Panc1 (cell line): ENCODE measurements at regions not wholly inside any gene's neighbourhood (a gene's known extent, or its start where the extent isn't known, plus 50 kb on each side); places are given as distances from the start of the nearest gene placed in this dataset.

Experiments
- ATAC-seq: fragments of 200-7000 bp; cut with Tn5 transposase; 2 replicates; pipeline ENCODE4 v1.9.1; 2020; ENCODE audit warnings: mild to moderate bottlenecking, moderate library complexity
- BruUV-seq: library from RNA; stranded (reverse); fragments of 400-500 nt; replicated peaks from 2 replicates; lab custom pipeline; 2021; lab: Mats Ljungman, UMichigan
- CTCF ChIA-PET: fragments of 300-600 bp; sonication (Branson Sonifier 250); formaldehyde crosslinking; loops from one replicate; lab custom pipeline; 2022; ENCODE audit warnings: antibody characterized with exemption; lab: Charles Lee
- POLR2A ChIA-PET: fragments of 300-600 bp; sonication (Branson Sonifier 250); formaldehyde crosslinking; loops from one replicate; lab custom pipeline; 2022; ENCODE audit warnings: antibody characterized with exemption; lab: Charles Lee
- DNase-seq: peaks from one replicate; pipeline ENCODE4 v3.0.0-alpha.2; 2010; ENCODE audit warnings: low read depth, low spot score
- H3K27ac ChIP-seq: 2 replicates; pipeline ENCODE4 v1.5.1; 2011; ENCODE audit warnings: mild to moderate bottlenecking, low read length, inconsistent platforms
- H3K27me3 ChIP-seq: fragments of 200-500 bp; sonication (Bioruptor generic); 2 replicates; pipeline ENCODE4 v1.6.0; 2014; ENCODE audit warnings: low read length, inconsistent platforms; ENCODE audit not compliant: control insufficient read depth, insufficient read depth
- H3K36me3 ChIP-seq: fragments of 200-500 bp; sonication (Bioruptor generic); 2 replicates; pipeline ENCODE4 v1.5.1; 2014; ENCODE audit warnings: inconsistent platforms, mild to moderate bottlenecking, low read length, moderate library complexity; ENCODE audit not compliant: control insufficient read depth, insufficient read depth
- H3K4me1 ChIP-seq: 2 replicates; pipeline ENCODE4 v1.5.1; 2011; ENCODE audit warnings: inconsistent platforms, mild to moderate bottlenecking, low read length, moderate library complexity; ENCODE audit not compliant: control insufficient read depth, insufficient read depth
- H3K4me3 ChIP-seq, 2 experiments: 2 replicates each; pipeline ENCODE4 v1.5.1; 2011 to 2012; ENCODE audit warnings: low read depth in 2 of 2, low read length in 2 of 2, mild to moderate bottlenecking in 2 of 2, inconsistent platforms in 1 of 2, moderate library complexity in 1 of 2
- H3K9me3 ChIP-seq: fragments of 200-500 bp; sonication (Bioruptor generic); 2 replicates; pipeline ENCODE4 v1.5.1; 2014; ENCODE audit warnings: low read depth, mild to moderate bottlenecking, inconsistent platforms, low read length, moderate library complexity; ENCODE audit not compliant: control insufficient read depth, insufficient read depth
- CTCF ChIP-seq: fragments of 450-650 bp; IDR thresholded peaks from 2 replicates; pipeline ENCODE4 v1.5.1; 2017; ENCODE audit warnings: mild to moderate bottlenecking
- POLR2AphosphoS5 ChIP-seq: IDR thresholded peaks from 2 replicates; pipeline ENCODE4 v1.6.1; 2012; ENCODE audit warnings: mild to moderate bottlenecking, low read depth, low read length, moderate library complexity
- REST ChIP-seq, 2 experiments: IDR thresholded peaks; 2 replicates each; pipeline ENCODE4 v1.6.1; 2011 to 2012; ENCODE audit warnings: low read depth in 2 of 2, control low read depth in 1 of 2, low read length in 1 of 2, mild to moderate bottlenecking in 1 of 2, moderate library complexity in 1 of 2; ENCODE audit not compliant: insufficient read depth in 1 of 2
- SIN3A ChIP-seq: IDR thresholded peaks from 2 replicates; pipeline ENCODE4 v1.6.1; 2012; ENCODE audit warnings: low read depth, mild to moderate bottlenecking, low read length, moderate library complexity, borderline replicate concordance; ENCODE audit not compliant: insufficient read depth
- TCF7L2 ChIP-seq: IDR thresholded peaks from 2 replicates; pipeline ENCODE4 v1.6.1; 2011; ENCODE audit warnings: mild to moderate bottlenecking, low read depth, low read length, inconsistent platforms
- in situ Hi-C: cut with HindIII; loops from 2 replicates; pipeline ENCODE4 v1.10.0; 2016; ENCODE audit warnings: low sequenced_read_pairs, low pct_unique_long_range_greater_than_20kb
- intact Hi-C: fragments of 100-400 bp; cut with micrococcal nuclease; formaldehyde crosslinking; loops from one replicate; pipeline ENCODE4 v1.10.0; 2022; ENCODE audit not compliant: unreplicated experiment

GRCh38 chr18:78612801-78613200 lies 366.8 kb upstream of the SALL3 start:
- in situ Hi-C loops = no loop called here
- H3K27me3 ChIP-seq = peaks cover 2% of the 10 kb centered on the region; the same call in 1 of the 2 replicates

GRCh38 chr18:78618726-78619125 lies 360.9 kb upstream of the SALL3 start:
- ChIA-PET CTCF (no interaction called here), POLR2A (no interaction called here)
- intact Hi-C loops = no loop called here
- no peak overlapping the region for H3K27ac ChIP-seq
- in situ Hi-C loops = no loop called here
- no peaks in the 10 kb centered on the region for H3K36me3 ChIP-seq
- no peaks in the 10 kb centered on the region for H3K4me1 ChIP-seq
- TF ChIP-seq CTCF = no peak
- TF ChIP-seq REST (IDR thresholded peaks at IDR 0.05; ENCODE audit: insufficient read depth in 1 of 2, low read depth in 2 of 2, low read length in 1 of 2) = no peak
- TF ChIP-seq POLR2AphosphoS5 = no peak
- no peak for TF ChIP-seq TCF7L2
- TF ChIP-seq SIN3A = no peak
- peaks cover 2% of the 10 kb centered on the region; the same call in 1 of the 2 replicates for H3K27me3 ChIP-seq
- ATAC-seq (no peak), DNase-seq (no peak)
- H3K4me3 ChIP-seq = no peak overlapping the region
- BruUV-seq = no TSS peak
- no peaks in the 10 kb centered on the region for H3K9me3 ChIP-seq

More at GRCh38 chr18:78612801-78613200, 366.8 kb upstream of the SALL3 start:
- Histone ChIP-seq H3K36me3 (no peaks in the 10 kb centered on the region), H3K4me1 (no peaks in the 10 kb centered on the region), H3K4me3 (no peak overlapping the region), H3K27ac (no peak overlapping the region), H3K9me3 (no peaks in the 10 kb centered on the region)
- ChIA-PET CTCF (no interaction called here), POLR2A (no interaction called here)
- intact Hi-C loops = no loop called here
- ATAC-seq = no peak
- BruUV-seq = no TSS peak
- no peak for DNase-seq
- TF ChIP-seq POLR2AphosphoS5 (no peak), REST (IDR thresholded peaks at IDR 0.05; ENCODE audit: insufficient read depth in 1 of 2, low read depth in 2 of 2, low read length in 1 of 2) (no peak), SIN3A (no peak), CTCF (no peak), TCF7L2 (no peak)
